Adrenal gland (tissue), 9 donors: ENCODE measurements at regions not wholly inside any gene's neighbourhood (a gene's known extent, or its start where the extent isn't known, plus 50 kb on each side); places are given as distances from the start of the nearest gene placed in this dataset.

Experiments used
- DNase-seq, 7 donors: peaks; one replicate each; pipeline ENCODE4 v3.0.0-alpha.2; 2019 to 2020
- H3K27ac ChIP-seq, 5 donors: fragments of 200-600 bp; sonication (generic) in 4 of 5; 1 replicate in 3 of 5; 2 replicates in 2 of 5; pipeline versions ENCODE4 v1.5.1 to v1.8.0; 2016 to 2020; ENCODE audit warnings: mild to moderate bottlenecking in 1 of 5
- H3K27me3 ChIP-seq: fragments of 200-600 bp; 2 replicates; pipeline ENCODE4 v1.8.0; 2021
- H3K36me3 ChIP-seq, 2 donors: fragments of 200-600 bp; replicated peaks in 1 of 2; 1 replicate in 1 of 2; 2 replicates in 1 of 2; pipeline versions ENCODE4 v1.5.1 to v1.8.0; 2018 to 2022
- H3K4me1 ChIP-seq, 2 donors: fragments of 200-600 bp; replicated peaks in 1 of 2; 1 replicate in 1 of 2; 2 replicates in 1 of 2; pipeline versions ENCODE4 v1.5.1 to v1.8.0; 2018 to 2021
- H3K4me3 ChIP-seq, 4 donors: fragments of 200-600 bp; sonication (generic) in 3 of 4; one replicate each; pipeline ENCODE4 v1.5.1; 2016 to 2018
- H3K9me3 ChIP-seq, 3 donors: fragments of 200-600 bp; sonication (generic) in 1 of 3; replicated peaks in 1 of 3; 1 replicate in 2 of 3; 2 replicates in 1 of 3; pipeline versions ENCODE4 v1.5.1 to v1.8.0; 2016 to 2021
- CTCF ChIP-seq, 6 experiments: fragments of 450-650 bp in 4 of 6; fragments of 200-600 bp in 2 of 6; sonication (generic) in 1 of 6; IDR thresholded peaks; 1 replicate in 5 of 6; 2 replicates in 1 of 6; pipeline versions ENCODE4 v1.5.1 to v1.8.0; 2016 to 2021; ENCODE audit warnings: antibody characterized with exemption in 6 of 6, mild to moderate bottlenecking in 2 of 6, moderate library complexity in 1 of 6
- POLR2A ChIP-seq, 2 donors: fragments of 450-650 bp; IDR thresholded peaks; one replicate each; pipeline ENCODE4 v1.6.1; 2017; ENCODE audit warnings: antibody characterized with exemption in 2 of 2, mild to moderate bottlenecking in 2 of 2, moderate library complexity in 1 of 2
- WGBS, 4 donors: extraction: QIAGEN DNeasy Blood & Tissue Kit in 2 of 4; methylation state at CpG; one replicate each; pipeline versions ENCODE4 v1.1.5 to v1.1.7; 2013 to 2017; 5-methylcytosine and 5-hydroxymethylcytosine counted together
- intact Hi-C, 2 donors: fragments of 100-400 bp; cut with DNase I; formaldehyde crosslinking; loops; one replicate each; pipeline versions ENCODE4 v1.14.1 to v1.15.0; 2022 to 2023
- donor health status: healthy with polysubstance abuse.
- donor health status: Bipolar disorder and iron deficiency.
- donor health status: DM: yes; HTN: yes; CAD: no.
- donor health status: DM: no; HTN: no; CAD: no.
- donor health status: DM: no; HTN: no; CAD: no.

GRCh38 chr6:113646701-113647100 is 210.4 kb upstream of the MARCKS start:
- 66 to 83% (median 69%) methylated on average over 4 of the region's 4 CpGs for WGBS, 4 donors

GRCh38 chr6:113647143-113647889 is 209.8 kb upstream of the MARCKS start:
- WGBS, 4 donors = 66 to 89% (median 81%) methylated on average over 4 of the region's 4 CpGs
- no peaks in the 10 kb centered on the region for H3K27me3 ChIP-seq
- intact Hi-C loops = no loop called here
- no peak overlapping the region for H3K4me3 ChIP-seq
- TF ChIP-seq CTCF (IDR thresholded peaks at IDR 0.05) = no peak
- no peak for TF ChIP-seq POLR2A (IDR thresholded peaks at IDR 0.05)
- no peak overlapping the region for H3K27ac ChIP-seq
- H3K9me3 ChIP-seq = no peaks in the 10 kb centered on the region
- H3K36me3 ChIP-seq = no peaks in the 10 kb centered on the region
- DNase-seq = no peak
- H3K4me1 ChIP-seq = no peaks in the 10 kb centered on the region

More at GRCh38 chr6:113646701-113647100, 210.4 kb upstream of the MARCKS start:
- no peak for TF ChIP-seq POLR2A (IDR thresholded peaks at IDR 0.05)
- no peak for TF ChIP-seq CTCF (IDR thresholded peaks at IDR 0.05)
- Histone ChIP-seq H3K4me3 (no peak overlapping the region), H3K4me1 (no peaks in the 10 kb centered on the region), H3K27me3 (no peaks in the 10 kb centered on the region), H3K36me3 (no peaks in the 10 kb centered on the region), H3K27ac (no peak overlapping the region), H3K9me3 (no peaks in the 10 kb centered on the region)
- intact Hi-C loops = no loop called here
- DNase-seq = no peak

GRCh38 chr6:113648698-113649097 is 208.4 kb upstream of the MARCKS start:
- 76 to 97% (median 93%) methylated on average over 1 of the region's 1 CpG for WGBS, 4 donors
- Histone ChIP-seq H3K27me3 (no peaks in the 10 kb centered on the region), H3K36me3 (no peaks in the 10 kb centered on the region), H3K27ac (no peak overlapping the region), H3K9me3 (no peaks in the 10 kb centered on the region), H3K4me1 (peaks cover 0 to 1% of the 10 kb centered on the region in 2 donors), H3K4me3 (no peak overlapping the region)
- DNase-seq = no peak
- no peak for TF ChIP-seq POLR2A (IDR thresholded peaks at IDR 0.05)
- TF ChIP-seq CTCF (IDR thresholded peaks at IDR 0.05) = no peak
- intact Hi-C loops = no loop called here

GRCh38 chr6:113649276-113649675 is 207.9 kb upstream of the MARCKS start:
- H3K27ac ChIP-seq = no peak overlapping the region
- intact Hi-C loops = no loop called here
- H3K4me1 ChIP-seq = peaks cover 1 to 7% of the 10 kb centered on the region in 2 donors
- no peak for DNase-seq
- WGBS, 4 donors = 54 to 79% (median 73%) methylated on average over 6 of the region's 6 CpGs
- no peak for TF ChIP-seq POLR2A (IDR thresholded peaks at IDR 0.05)
- TF ChIP-seq CTCF (IDR thresholded peaks at IDR 0.05) = no peak
- no peaks in the 10 kb centered on the region for H3K9me3 ChIP-seq
- H3K36me3 ChIP-seq = no peaks in the 10 kb centered on the region
- H3K27me3 ChIP-seq = no peaks in the 10 kb centered on the region
- no peak overlapping the region for H3K4me3 ChIP-seq
